ENCODE measurements at regions not wholly inside any gene's neighbourhood (a gene's known extent, or its start where the extent isn't known, plus 50 kb on each side); places are given as distances from the start of the nearest gene placed in this dataset.

- TF ChIP-seq RCOR1 (IDR thresholded peaks at IDR 0.05; ENCODE audit: insufficient replicate concordance, low read length) = no peak
- no peak for TF ChIP-seq USF2 (IDR thresholded peaks at IDR 0.05; ENCODE audit: low read depth, low read length)
- TF ChIP-seq CTCF (conservative IDR thresholded peaks at IDR 0.05; ENCODE audit: low read depth, low read length) = no peak
- TF ChIP-seq MAFK (IDR thresholded peaks at IDR 0.05; ENCODE audit: low read depth, low read length) = no peak
- no peak for TF ChIP-seq BHLHE40 (IDR thresholded peaks at IDR 0.05; ENCODE audit: low read depth, low read length)
- TF ChIP-seq SMC3 (IDR thresholded peaks at IDR 0.05; ENCODE audit: low read depth, low read length) = no peak
- no peak for TF ChIP-seq RFX5 (IDR thresholded peaks at IDR 0.05; ENCODE audit: low read depth, low read length)
- TF ChIP-seq POLR2A (IDR thresholded peaks at IDR 0.05; ENCODE audit: low read depth, low read length) = no peak
- TF ChIP-seq RAD21 (IDR thresholded peaks at IDR 0.05; ENCODE audit: low read length) = no peak
- no peak for TF ChIP-seq CHD1 (IDR thresholded peaks at IDR 0.05; ENCODE audit: low read depth, low read length)
- no peak for TF ChIP-seq MAZ (IDR thresholded peaks at IDR 0.05; ENCODE audit: borderline replicate concordance, low read depth, low read length)
- no peak for TF ChIP-seq MXI1 (IDR thresholded peaks at IDR 0.05; ENCODE audit: borderline replicate concordance, low read depth, low read length)
- TF ChIP-seq CEBPB (IDR thresholded peaks at IDR 0.05; ENCODE audit: low read depth, low read length) = no peak
Observed at GRCh38 chr7:153939177-153939576, 113.0 kb upstream of the DPP6 start.
